GF-D8 (cell line): ENCODE measurements at regions not wholly inside any gene's neighbourhood (a gene's known extent, or its start where the extent isn't known, plus 50 kb on each side); places are given as distances from the start of the nearest gene placed in this dataset.
"Not testable (repeated sequence)": the region's sequence is repeated elsewhere in the genome, so short reads cannot be mapped to it uniquely, and the experiment has no call there.

Source experiments
- DNase-seq: peaks from one replicate; lab custom pipeline; 2025; lab: John Stamatoyannopoulos, UW

DNA sequence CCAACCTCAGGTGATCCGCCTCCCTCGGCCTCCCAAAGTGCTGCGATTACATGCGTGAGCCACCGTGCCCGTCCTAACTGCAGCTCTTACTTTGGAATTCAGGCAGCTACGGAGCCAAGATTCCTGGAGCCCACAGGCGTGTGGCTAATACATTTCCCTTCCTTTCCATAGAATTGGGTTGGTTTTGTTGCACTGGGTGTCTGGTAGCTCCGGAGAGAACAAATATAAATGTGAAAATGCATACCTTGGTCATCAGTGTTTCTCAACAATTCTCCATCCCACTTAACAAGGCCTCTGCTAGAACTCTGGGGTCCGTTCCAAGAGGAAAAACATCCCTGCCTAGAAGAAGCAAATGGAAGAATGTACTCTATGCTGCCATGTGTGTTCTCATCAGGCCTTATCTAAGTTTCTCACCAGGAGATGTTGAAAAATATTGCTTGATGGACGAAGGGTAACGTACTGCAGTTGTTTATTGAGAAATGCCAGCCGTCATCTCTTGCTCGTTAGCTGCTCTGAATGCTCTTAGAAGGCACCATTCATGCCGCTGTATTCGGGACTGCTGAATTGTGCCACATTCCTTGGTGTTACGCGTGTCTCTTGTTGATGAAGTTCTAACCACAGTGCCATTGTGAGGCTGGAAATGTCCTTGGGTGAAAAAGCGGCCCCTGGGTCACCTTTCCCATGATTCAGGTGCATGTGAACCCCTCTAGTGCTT is 50.5 kb upstream of the CD99 start:
- DNase-seq = no peak

DNA sequence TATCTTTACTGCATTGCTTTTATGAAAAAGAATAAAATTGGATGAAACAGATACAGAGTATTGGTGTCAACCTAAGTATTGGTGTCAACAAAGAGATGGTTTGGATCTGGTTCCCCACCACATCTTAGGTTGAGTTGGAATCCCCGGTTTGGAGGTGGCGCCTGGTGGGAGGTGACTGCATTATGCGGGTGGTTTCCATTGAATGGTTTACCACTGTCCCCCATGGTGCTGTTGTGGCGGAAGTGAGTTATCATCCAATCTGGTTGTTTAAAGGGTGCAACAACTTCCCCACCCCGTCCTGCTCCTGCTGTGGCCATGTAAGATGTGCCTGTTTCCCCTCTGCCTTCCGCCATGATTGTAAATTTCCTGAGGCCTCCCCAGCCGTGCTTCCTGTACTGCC is 52.8 kb upstream of the CD99 start:
- no peak for DNase-seq

DNA sequence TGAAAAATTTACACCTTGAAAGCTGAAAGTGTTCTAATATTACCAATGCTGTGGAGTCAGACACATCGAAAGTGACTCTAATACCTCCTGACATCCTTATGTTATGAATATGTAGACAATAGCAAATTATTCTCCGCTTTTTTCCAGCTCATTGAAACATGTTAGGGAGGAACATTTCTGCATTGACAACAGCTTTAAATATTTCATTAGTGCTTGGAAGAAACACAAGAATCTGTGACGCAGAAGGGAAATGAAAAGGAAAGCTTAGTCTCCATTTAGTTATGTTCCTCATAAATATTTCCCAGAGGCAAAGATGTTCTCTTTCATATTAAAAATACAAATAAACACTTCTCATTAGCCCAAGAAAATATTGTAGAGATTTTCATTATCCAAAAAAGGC is 55.8 kb upstream of the CD99 start:
- DNase-seq = no peak

GRCh38 chrX:2632533-2633504 is 58.3 kb upstream of the CD99 start:
- no peak for DNase-seq

- no peak for DNase-seq
These were observed 59.2 kb upstream of the CD99 start for GRCh38 chrX:2631743-2632532.

- not testable (repeated sequence) for DNase-seq
These were observed 60.0 kb upstream of the CD99 start for GRCh38 chrX:2630935-2631742.

DNA sequence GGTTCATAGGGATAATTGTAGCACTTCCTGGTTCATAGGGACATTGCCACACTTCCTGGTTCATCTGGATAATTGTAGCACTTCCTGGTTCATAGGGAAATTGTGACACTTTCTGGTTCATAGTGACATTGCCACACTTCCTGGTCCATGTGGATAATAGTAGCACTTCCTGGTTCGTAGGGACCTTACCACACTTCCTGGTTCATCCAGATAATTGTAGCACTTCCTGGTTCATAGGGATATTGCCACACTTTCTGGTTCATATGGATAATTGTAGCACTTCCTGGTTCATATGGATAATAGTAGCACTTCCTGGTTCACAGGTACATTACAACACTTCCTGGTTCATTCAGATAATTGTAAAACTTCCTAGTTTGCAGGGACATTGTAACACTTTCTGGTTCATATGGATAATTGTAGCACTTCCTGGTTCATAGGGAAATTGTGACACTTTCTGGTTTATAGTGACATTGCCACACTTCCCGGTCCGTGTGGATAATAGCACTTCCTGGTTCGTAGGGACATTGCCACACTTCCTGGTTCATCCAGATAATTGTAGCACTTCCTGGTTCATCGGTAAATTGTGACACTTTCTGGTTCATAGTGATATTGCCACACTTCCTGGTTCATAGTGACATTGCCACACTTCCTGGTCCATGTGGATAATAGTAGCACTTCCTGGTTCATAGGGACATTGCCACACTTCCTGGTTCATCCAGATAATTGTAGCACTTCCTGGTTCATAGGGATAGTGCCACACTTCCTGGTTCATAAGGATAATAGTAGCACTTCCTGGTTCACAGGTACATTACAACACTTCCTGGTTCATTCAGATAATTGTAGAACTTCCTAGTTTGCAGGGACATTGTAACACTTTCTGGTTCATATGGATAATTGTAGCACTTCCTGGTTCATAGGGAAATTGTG is 60.8 kb upstream of the CD99 start:
- DNase-seq = not testable (repeated sequence)

GRCh38 chrX:2629316-2630007 is 61.6 kb upstream of the CD99 start:
- no peak for DNase-seq

- DNase-seq = no peak
These were observed 62.3 kb upstream of the CD99 start for GRCh38 chrX:2628751-2629315.

DNA sequence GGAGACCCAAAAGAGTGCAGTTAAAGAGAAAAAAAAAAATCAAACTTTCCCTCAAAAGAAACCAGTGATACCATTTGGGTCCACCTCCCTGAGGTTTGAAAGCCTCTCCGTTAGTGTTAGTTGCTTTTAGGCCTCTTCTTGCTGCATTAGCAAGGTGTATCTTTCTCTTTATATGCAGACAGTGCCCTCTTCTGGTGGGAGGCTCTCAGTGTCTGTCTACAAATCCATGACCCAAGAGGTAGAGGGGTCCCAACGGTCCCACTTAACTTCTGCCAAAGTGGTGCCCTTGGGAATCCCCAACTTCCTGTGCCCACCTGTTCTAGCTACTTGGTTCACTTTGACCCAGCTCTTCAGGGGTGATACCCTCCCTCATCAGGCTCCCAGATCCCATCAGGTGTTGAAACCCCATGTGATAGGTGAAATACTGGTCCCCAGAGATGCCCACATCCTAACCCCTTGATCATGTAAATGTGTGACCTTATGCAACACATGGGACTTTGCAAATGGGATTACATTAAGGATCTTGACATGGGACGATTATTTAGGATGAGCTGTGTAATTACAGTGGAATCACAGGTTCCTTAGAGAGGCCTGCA is 63.7 kb upstream of the CD99 start:
- no peak for DNase-seq

DNA sequence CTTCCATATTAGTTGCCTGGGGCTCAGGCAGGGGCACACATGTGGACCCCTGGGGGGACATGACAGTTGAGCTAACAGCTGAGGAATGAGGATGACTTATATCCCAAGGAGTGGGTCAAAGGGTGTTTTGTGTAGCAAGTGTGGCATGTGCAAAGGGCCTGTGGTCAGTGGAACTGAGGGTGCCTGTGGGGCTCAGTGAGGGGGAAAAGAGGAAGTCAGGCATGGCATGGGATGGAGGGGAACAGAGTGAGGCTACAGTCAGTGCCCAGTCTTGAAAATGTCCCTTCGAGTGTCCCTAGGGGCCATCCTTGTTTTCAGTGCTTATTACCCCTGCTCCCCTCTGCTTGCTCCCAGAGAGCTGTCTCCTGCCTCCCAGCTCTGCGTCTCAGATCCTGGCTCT is 64.3 kb upstream of the CD99 start:
- no peak for DNase-seq

- DNase-seq = no peak
These were observed 70.5 kb upstream of the CD99 start for GRCh38 chrX:2620576-2620975.

DNA sequence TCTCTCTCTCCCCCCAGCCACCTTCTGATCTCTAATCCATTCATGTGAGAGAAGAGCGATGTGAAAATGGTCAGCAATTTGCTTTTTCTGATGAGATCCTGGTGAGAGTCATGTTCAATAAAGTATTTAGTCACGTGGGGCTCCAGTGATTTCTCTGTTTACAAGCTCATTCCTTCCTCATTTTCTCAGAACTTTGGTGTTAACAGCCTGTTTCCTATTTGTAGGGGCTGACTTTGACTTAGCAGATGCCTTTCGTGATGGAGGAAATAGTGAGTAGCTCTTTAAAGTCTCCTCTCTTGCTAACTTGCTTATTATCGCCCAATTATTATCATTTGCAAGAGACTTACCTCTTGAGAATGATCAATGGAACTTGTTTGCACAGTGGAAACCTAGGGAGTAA is 72.6 kb upstream of the CD99 start:
- no peak for DNase-seq

GRCh38 chrX:2614911-2615310 is 76.2 kb upstream of the CD99 start:
- no peak for DNase-seq

- DNase-seq = no peak
These were observed 80.6 kb upstream of the CD99 start for GRCh38 chrX:2610246-2611170.

DNA sequence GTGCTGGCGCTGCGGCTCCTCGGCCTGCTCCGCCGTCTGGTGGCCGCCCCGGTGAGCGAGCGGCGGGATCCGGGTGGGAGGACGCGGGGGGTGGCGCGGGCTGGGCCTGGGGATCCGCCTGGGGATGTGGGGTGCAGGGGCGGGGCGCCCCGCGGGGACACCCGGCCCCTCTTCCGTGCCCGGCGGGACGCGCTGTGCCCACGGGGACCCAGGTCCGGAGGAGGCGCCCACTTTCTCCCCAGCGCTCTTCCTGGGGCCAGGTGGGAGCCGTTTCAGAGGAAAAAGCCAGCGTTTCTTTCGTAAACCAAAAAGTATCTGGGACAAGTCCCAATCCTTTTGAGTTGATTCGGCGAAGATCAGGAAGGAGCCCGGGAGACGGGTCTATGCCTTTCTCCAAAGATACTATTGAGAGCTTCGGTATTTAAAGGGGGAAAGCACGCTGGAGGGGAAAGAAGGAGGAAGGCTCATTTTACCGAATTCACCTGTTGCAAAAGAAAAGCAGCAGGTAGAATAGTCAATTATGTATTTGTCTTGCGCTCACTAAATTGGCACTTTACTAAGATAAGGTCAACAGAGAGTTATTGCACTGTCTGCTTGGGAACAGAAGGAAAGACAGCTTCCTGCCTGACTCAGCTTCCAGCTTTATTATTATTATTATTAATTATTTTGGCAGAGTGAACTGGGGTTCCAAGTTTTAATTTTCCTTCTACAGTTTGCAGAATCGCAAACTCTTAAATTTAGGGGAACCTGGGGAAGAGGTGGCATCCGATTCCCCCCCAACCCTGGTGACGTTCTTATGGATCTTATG is 81.5 kb upstream of the CD99 start:
- no peak for DNase-seq
